SU-DHL-6 (cell line): ENCODE measurements at regions not wholly inside any gene's neighbourhood (a gene's known extent, or its start where the extent isn't known, plus 50 kb on each side); places are given as distances from the start of the nearest gene placed in this dataset.

Experiments used
- EZH2phosphoT487 ChIP-seq: fragments of 200-600 bp; sonication (generic), shearing (Covaris generic); conservative IDR thresholded peaks from 2 replicates; pipeline ENCODE4 v1.6.1; 2018; ENCODE audit warnings: mild to moderate bottlenecking, antibody characterized with exemption, low read length, moderate library complexity, mixed read lengths
- TF ChIP-seq, protein P1 (sequence below): fragments of 200-600 bp; sonication (generic); IDR thresholded peaks from one replicate; pipeline ENCODE4 v1.5.1; 2017; ENCODE audit warnings: antibody characterized with exemption, mild to moderate bottlenecking, low read length, moderate library complexity; ENCODE audit not compliant: insufficient read depth, poor library complexity, severe bottlenecking

DNA sequence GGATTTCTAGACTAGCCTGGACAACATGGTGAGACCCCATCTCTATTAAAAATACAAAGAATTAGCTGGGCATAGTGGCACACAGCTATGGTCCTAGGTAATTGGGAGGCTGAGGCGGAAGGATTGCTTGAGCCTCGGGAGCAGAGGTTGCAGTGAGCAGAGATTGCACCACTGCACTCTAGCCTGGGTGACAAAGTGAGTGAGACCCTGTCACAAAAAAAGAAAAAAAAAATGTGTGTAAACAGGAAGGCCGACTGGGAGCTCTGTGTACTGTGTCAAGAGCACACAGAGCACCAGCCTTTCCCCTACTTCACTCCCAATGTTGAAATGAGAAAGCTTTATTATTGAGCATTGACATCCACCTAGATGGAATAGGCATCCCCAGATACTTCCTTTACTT is 681.7 kb upstream of the FSHR start:
- TF ChIP-seq, protein P1, sequence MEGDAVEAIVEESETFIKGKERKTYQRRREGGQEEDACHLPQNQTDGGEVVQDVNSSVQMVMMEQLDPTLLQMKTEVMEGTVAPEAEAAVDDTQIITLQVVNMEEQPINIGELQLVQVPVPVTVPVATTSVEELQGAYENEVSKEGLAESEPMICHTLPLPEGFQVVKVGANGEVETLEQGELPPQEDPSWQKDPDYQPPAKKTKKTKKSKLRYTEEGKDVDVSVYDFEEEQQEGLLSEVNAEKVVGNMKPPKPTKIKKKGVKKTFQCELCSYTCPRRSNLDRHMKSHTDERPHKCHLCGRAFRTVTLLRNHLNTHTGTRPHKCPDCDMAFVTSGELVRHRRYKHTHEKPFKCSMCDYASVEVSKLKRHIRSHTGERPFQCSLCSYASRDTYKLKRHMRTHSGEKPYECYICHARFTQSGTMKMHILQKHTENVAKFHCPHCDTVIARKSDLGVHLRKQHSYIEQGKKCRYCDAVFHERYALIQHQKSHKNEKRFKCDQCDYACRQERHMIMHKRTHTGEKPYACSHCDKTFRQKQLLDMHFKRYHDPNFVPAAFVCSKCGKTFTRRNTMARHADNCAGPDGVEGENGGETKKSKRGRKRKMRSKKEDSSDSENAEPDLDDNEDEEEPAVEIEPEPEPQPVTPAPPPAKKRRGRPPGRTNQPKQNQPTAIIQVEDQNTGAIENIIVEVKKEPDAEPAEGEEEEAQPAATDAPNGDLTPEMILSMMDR: no peak
- TF ChIP-seq EZH2phosphoT487: no peak
